HepG2 (cell line): ENCODE measurements at regions not wholly inside any gene's neighbourhood (a gene's known extent, or its start where the extent isn't known, plus 50 kb on each side); places are given as distances from the start of the nearest gene placed in this dataset.

Experiments used
- HMGXB4 ChIP-seq, 2 experiments: sonication (generic) in 1 of 2; formaldehyde crosslinking in 1 of 2; IDR thresholded peaks; 2 replicates each; pipeline versions ENCODE4 v1.4.0 to v1.6.1; 2018 to 2020; ENCODE audit warnings: missing genetic modification reagents in 2 of 2, borderline replicate concordance in 1 of 2, low read depth in 1 of 2, mild to moderate bottlenecking in 1 of 2, missing biosample characterization in 1 of 2
- ZNF17 ChIP-seq: sonication (generic); formaldehyde crosslinking; IDR thresholded peaks from 2 replicates; pipeline ENCODE4 v1.5.0; 2020; ENCODE audit warnings: mild to moderate bottlenecking, missing genetic modification reagents
- ZNF407 ChIP-seq: sonication (generic); formaldehyde crosslinking; IDR thresholded peaks from one replicate; pipeline ENCODE4 v1.5.1; 2020; ENCODE audit warnings: mild to moderate bottlenecking, missing genetic modification reagents; ENCODE audit errors: not compliant biosample characterization
- ZNF614 ChIP-seq: IDR thresholded peaks from 2 replicates; pipeline ENCODE4 v1.6.1; 2018; ENCODE audit warnings: missing biosample characterization, missing genetic modification reagents, inconsistent platforms, borderline replicate concordance
- ZNF646 ChIP-seq: sonication (generic); formaldehyde crosslinking; IDR thresholded peaks from 2 replicates; pipeline ENCODE4 v1.9.0; 2021; ENCODE audit warnings: mild to moderate bottlenecking, missing genetic modification reagents
- ZNF777 ChIP-seq: sonication (generic); formaldehyde crosslinking; IDR thresholded peaks from 2 replicates; pipeline ENCODE4 v1.4.0; 2020; ENCODE audit warnings: missing genetic modification reagents

- TF ChIP-seq ZNF407 (CRISPR knock-in tag) (no peak), HMGXB4 (CRISPR knock-in tag; IDR thresholded peaks at IDR 0.05; ENCODE audit: borderline replicate concordance in 1 of 2, low read depth in 1 of 2) (peak; percentile 40 to 52; a peak in 2 of 4 replicates), ZNF777 (CRISPR knock-in tag) (no peak), ZNF17 (CRISPR knock-in tag) (no peak), ZNF614 (CRISPR knock-in tag) (peak; percentile 94), ZNF646 (CRISPR knock-in tag) (no peak)
These were observed 136.8 kb downstream of the OLIG3 start (continued) for GRCh38 chr6:137357263-137357947.
